Tibial nerve (tissue), 4 donors: ENCODE measurements at regions not wholly inside any gene's neighbourhood (a gene's known extent, or its start where the extent isn't known, plus 50 kb on each side); places are given as distances from the start of the nearest gene placed in this dataset.

Source experiments
- CTCF ChIP-seq, 5 experiments: fragments of 200-600 bp in 3 of 5; fragments of 450-650 bp in 2 of 5; sonication (generic) in 3 of 5; IDR thresholded peaks; one replicate each; pipeline ENCODE4 v1.5.1; 2016 to 2019; ENCODE audit warnings: antibody characterized with exemption in 5 of 5, mild to moderate bottlenecking in 3 of 5, moderate library complexity in 2 of 5
- EP300 ChIP-seq, 2 donors: sonication (generic); formaldehyde crosslinking; IDR thresholded peaks; one replicate each; pipeline ENCODE4 v1.6.1; 2017; ENCODE audit warnings: antibody characterized with exemption in 2 of 2, mild to moderate bottlenecking in 1 of 2
- POLR2A ChIP-seq, 2 donors: fragments of 450-650 bp; IDR thresholded peaks; one replicate each; pipeline ENCODE4 v1.6.1; 2017; ENCODE audit warnings: antibody characterized with exemption in 2 of 2, mild to moderate bottlenecking in 2 of 2, moderate library complexity in 2 of 2

DNA sequence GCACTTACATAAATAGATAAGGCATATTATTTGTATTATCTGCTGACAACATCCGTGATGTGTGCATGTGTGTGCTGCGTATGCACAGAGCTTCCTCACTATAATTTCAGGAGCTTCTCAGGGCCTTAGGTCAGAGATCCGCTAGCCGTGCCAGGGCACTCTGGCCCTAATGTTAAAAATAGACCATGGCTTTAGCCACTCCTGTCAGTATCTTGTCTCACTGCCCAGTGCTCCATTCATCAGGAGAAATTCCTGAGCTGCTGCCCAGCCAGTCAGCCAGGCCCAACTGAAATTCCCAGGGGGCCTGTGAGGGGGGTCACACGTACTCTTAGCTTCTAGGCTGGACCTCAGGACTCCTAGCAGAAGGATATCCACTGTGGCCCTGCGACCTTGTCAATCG is 70.0 kb upstream of the ABHD2 start:
- TF ChIP-seq CTCF (IDR thresholded peaks at IDR 0.05) (no peak), EP300 (IDR thresholded peaks at IDR 0.05) (peak; percentile 23 to 27), POLR2A (IDR thresholded peaks at IDR 0.05) (no peak)
